Endothelial cell of umbilical vein (primary cell): ENCODE measurements at regions not wholly inside any gene's neighbourhood (a gene's known extent, or its start where the extent isn't known, plus 50 kb on each side); places are given as distances from the start of the nearest gene placed in this dataset.

Experiments used
- CTCF ChIP-seq, 2 donors: IDR thresholded peaks; 1 replicate in 1 of 2; 2 replicates in 1 of 2; pipeline ENCODE4 v1.5.1; 2011; ENCODE audit warnings: low read length in 2 of 2, mild to moderate bottlenecking in 2 of 2, moderate library complexity in 2 of 2, control low read depth in 1 of 2, inconsistent platforms in 1 of 2, low read depth in 1 of 2; ENCODE audit not compliant: insufficient read depth in 1 of 2; ENCODE audit errors: extremely low read depth in 1 of 2
- EZH2 ChIP-seq: IDR thresholded peaks from 2 replicates; pipeline ENCODE4 v1.6.1; 2012; ENCODE audit warnings: borderline replicate concordance, low read depth, mild to moderate bottlenecking, moderate library complexity, low read length, inconsistent platforms; ENCODE audit not compliant: severe bottlenecking
- FOS ChIP-seq: IDR thresholded peaks from 2 replicates; pipeline ENCODE4 v1.6.1; 2011; ENCODE audit warnings: mild to moderate bottlenecking, low read length, moderate library complexity, borderline replicate concordance; ENCODE audit not compliant: insufficient read depth
- JUN ChIP-seq: IDR thresholded peaks from 2 replicates; pipeline ENCODE4 v1.6.1; 2011; ENCODE audit warnings: borderline replicate concordance, low read depth; ENCODE audit not compliant: insufficient read length, insufficient read depth
- MAX ChIP-seq: IDR thresholded peaks from 2 replicates; pipeline ENCODE4 v1.6.1; 2011; ENCODE audit not compliant: insufficient read depth, insufficient read length
- POLR2A ChIP-seq: IDR thresholded peaks from 2 replicates; pipeline ENCODE4 v1.6.1; 2012; ENCODE audit warnings: low read depth, mild to moderate bottlenecking, control low read depth, low read length
- POLR2AphosphoS5 ChIP-seq: IDR thresholded peaks from 2 replicates; pipeline ENCODE4 v1.6.1; 2012; ENCODE audit warnings: low read depth, mild to moderate bottlenecking, control low read depth, low read length, moderate library complexity; ENCODE audit not compliant: insufficient read depth

GRCh38 chr2:3107567-3107966, 270.1 kb downstream of the EIPR1 start:
- TF ChIP-seq JUN (no peak), POLR2AphosphoS5 (no peak), POLR2A (no peak), CTCF (IDR thresholded peaks at IDR 0.05; ENCODE audit: extremely low read depth in 1 of 2, insufficient read depth in 1 of 2, low read depth in 1 of 2, low read length in 2 of 2) (no peak), MAX (no peak), EZH2 (no peak), FOS (no peak)
